HepG2 (cell line): ENCODE measurements at regions not wholly inside any gene's neighbourhood (a gene's known extent, or its start where the extent isn't known, plus 50 kb on each side); places are given as distances from the start of the nearest gene placed in this dataset.

ENCODE experiments used
- ATAC-seq: fragments of 200-7000 bp; cut with Tn5 transposase; 3 replicates; pipeline ENCODE4 v1.9.1; 2020; ENCODE audit warnings: mild to moderate bottlenecking, moderate library complexity
- BruUV-seq: library from RNA; stranded (reverse); fragments of 400-500 nt; replicated peaks from 2 replicates; lab custom pipeline; 2021; lab: Mats Ljungman, UMichigan
- CTCF ChIA-PET: fragments of 300-600 bp; formaldehyde crosslinking; extraction: SDS; loops from one replicate; lab custom pipeline; 2021; ENCODE audit warnings: low total read pairs, inconsistent platforms, low intra/inter-chr PET ratio; lab: Yijun Ruan, JAX
- POLR2A ChIA-PET: fragments of 350-600 bp; sonication (Branson Sonifier 250); formaldehyde crosslinking; loops from one replicate; lab custom pipeline; 2020; ENCODE audit warnings: antibody characterized with exemption, inconsistent platforms; lab: Yijun Ruan, JAX
- DNase-seq: peaks from one replicate; pipeline ENCODE4 v3.0.0-alpha.2; 2015; ENCODE audit warnings: low spot score
- FAIRE-seq: peaks from 3 replicates; lab custom pipeline; 2011; peaks lifted over from hg19 to GRCh38; lab: Jason Lieb, UNC
- H2AFZ ChIP-seq: one replicate; pipeline ENCODE4 v1.6.1; 2011; ENCODE audit warnings: low read length, inconsistent platforms
- H3K27ac ChIP-seq: fragments of 300-600 bp; 3 replicates; pipeline ENCODE4 v1.8.0; 2011; ENCODE audit warnings: mixed run types, mild to moderate bottlenecking, mixed read lengths, low read length, inconsistent platforms; ENCODE audit not compliant: insufficient read depth; ENCODE audit errors: extremely low read length
- H3K27me3 ChIP-seq, 2 experiments: fragments of 200-600 bp in 1 of 2; 2 replicates in 1 of 2; 3 replicates in 1 of 2; pipeline versions ENCODE4 v1.6.0 to v1.8.0; 2011; ENCODE audit warnings: low read length in 2 of 2, mild to moderate bottlenecking in 2 of 2, moderate library complexity in 2 of 2, inconsistent platforms in 1 of 2; ENCODE audit not compliant: insufficient read depth in 2 of 2, control insufficient read depth in 1 of 2
- H3K36me3 ChIP-seq, 2 experiments: fragments of 200-600 bp in 1 of 2; replicated peaks in 1 of 2; 2 replicates in 1 of 2; 3 replicates in 1 of 2; pipeline versions ENCODE4 v1.5.1 to v1.8.0; 2011; ENCODE audit warnings: low read length in 2 of 2, inconsistent platforms in 1 of 2; ENCODE audit not compliant: insufficient read depth in 2 of 2, control insufficient read depth in 1 of 2
- H3K4me1 ChIP-seq: 2 replicates; pipeline ENCODE4 v1.5.1; 2012; ENCODE audit warnings: low read length, inconsistent platforms; ENCODE audit not compliant: insufficient read depth
- H3K4me2 ChIP-seq: 2 replicates; pipeline ENCODE4 v1.6.0; 2011; ENCODE audit warnings: low read depth, low read length, inconsistent platforms
- H3K4me3 ChIP-seq, 3 experiments: fragments of 200-600 bp in 1 of 3; sonication (generic), shearing (Covaris generic) in 1 of 3; replicated peaks in 1 of 3; 2 replicates each; pipeline ENCODE4 v1.5.1; 2011 to 2016; ENCODE audit warnings: low read length in 3 of 3, inconsistent platforms in 2 of 3, low read depth in 2 of 3, mild to moderate bottlenecking in 2 of 3, control low read depth in 1 of 3, mixed read lengths in 1 of 3; ENCODE audit not compliant: insufficient read depth in 1 of 3
- H3K79me2 ChIP-seq: one replicate; pipeline ENCODE4 v1.6.1; 2011; ENCODE audit warnings: low read length, inconsistent platforms; ENCODE audit not compliant: insufficient read depth
- H3K9ac ChIP-seq: 2 replicates; pipeline ENCODE4 v1.6.0; 2011; ENCODE audit warnings: mild to moderate bottlenecking, low read depth, low read length, inconsistent platforms; ENCODE audit not compliant: insufficient read depth
- H3K9me3 ChIP-seq: 2 replicates; pipeline ENCODE4 v1.5.1; 2012; ENCODE audit warnings: mild to moderate bottlenecking, low read length
- H4K20me1 ChIP-seq: 2 replicates; pipeline ENCODE4 v1.6.0; 2011; ENCODE audit warnings: inconsistent platforms, mild to moderate bottlenecking, low read length, moderate library complexity; ENCODE audit not compliant: insufficient read depth
- ATF3 ChIP-seq: sonication (generic); formaldehyde crosslinking; IDR thresholded peaks from 2 replicates; pipeline ENCODE4 v1.4.0; 2020; ENCODE audit warnings: missing genetic modification reagents
- HOXA3 ChIP-seq: sonication (generic); formaldehyde crosslinking; IDR thresholded peaks from 2 replicates; pipeline ENCODE4 v1.5.0; 2020; ENCODE audit warnings: missing genetic modification reagents
- KAT8 ChIP-seq: IDR thresholded peaks from 2 replicates; pipeline ENCODE4 v1.6.1; 2016; ENCODE audit warnings: missing genetic modification reagents, missing compliant biosample characterization
- MLXIP ChIP-seq: sonication (generic); formaldehyde crosslinking; IDR thresholded peaks from 2 replicates; pipeline ENCODE4 v1.9.0; 2021; ENCODE audit warnings: missing genetic modification reagents, borderline replicate concordance
- MTA3 ChIP-seq: sonication (generic); formaldehyde crosslinking; IDR thresholded peaks from 2 replicates; pipeline ENCODE4 v1.4.0; 2020; ENCODE audit warnings: missing genetic modification reagents
- PCBP2 ChIP-seq: fragments of 200-400 bp; formaldehyde crosslinking; optimal IDR thresholded peaks from 2 replicates; pipeline ENCODE3; 2018; ENCODE audit warnings: low read length, low read depth; ENCODE audit not compliant: poor library complexity, severe bottlenecking
- SIX4 ChIP-seq: sonication (generic); formaldehyde crosslinking; IDR thresholded peaks from 2 replicates; pipeline ENCODE4 v1.4.0; 2020; ENCODE audit warnings: missing genetic modification reagents
- STAT5B ChIP-seq: sonication (generic); formaldehyde crosslinking; IDR thresholded peaks from 2 replicates; pipeline ENCODE4 v1.4.0; 2020; ENCODE audit warnings: missing genetic modification reagents
- TFDP2 ChIP-seq: sonication (generic); formaldehyde crosslinking; IDR thresholded peaks from 2 replicates; pipeline ENCODE4 v1.4.0; 2020; ENCODE audit warnings: missing genetic modification reagents
- ZFP62 ChIP-seq: sonication (generic); formaldehyde crosslinking; IDR thresholded peaks from 2 replicates; pipeline ENCODE4 v1.4.0; 2020; ENCODE audit warnings: missing genetic modification reagents
- ZNF17 ChIP-seq: sonication (generic); formaldehyde crosslinking; IDR thresholded peaks from 2 replicates; pipeline ENCODE4 v1.5.0; 2020; ENCODE audit warnings: mild to moderate bottlenecking, missing genetic modification reagents
- ZNF281 ChIP-seq: sonication (generic); formaldehyde crosslinking; IDR thresholded peaks from 2 replicates; pipeline ENCODE4 v1.4.0; 2020; ENCODE audit warnings: missing genetic modification reagents, borderline replicate concordance
- ZNF292 ChIP-seq: sonication (generic); formaldehyde crosslinking; IDR thresholded peaks from 2 replicates; pipeline ENCODE4 v1.8.1; 2022; ENCODE audit warnings: mild to moderate bottlenecking, low read depth, missing genetic modification reagents, borderline replicate concordance
- ZNF414 ChIP-seq: sonication (generic); formaldehyde crosslinking; IDR thresholded peaks from 2 replicates; pipeline ENCODE4 v1.5.0; 2020; ENCODE audit warnings: missing genetic modification reagents
- ZNF44 ChIP-seq: sonication (generic); formaldehyde crosslinking; IDR thresholded peaks from 2 replicates; pipeline ENCODE4 v1.5.1; 2020; ENCODE audit warnings: mild to moderate bottlenecking, missing genetic modification reagents
- ZNF747 ChIP-seq: sonication (generic); formaldehyde crosslinking; IDR thresholded peaks from 2 replicates; pipeline ENCODE4 v1.8.1; 2023; ENCODE audit warnings: missing genetic modification reagents, mild to moderate bottlenecking, borderline replicate concordance
- WGBS: methylation state at CpG from one replicate; pipeline ENCODE4 v1.1.6; 2017; ENCODE audit warnings: low lambda C conversion rate; 5-methylcytosine and 5-hydroxymethylcytosine counted together
- in situ Hi-C: cut with HindIII; loops from 2 replicates; pipeline ENCODE4 v1.10.0; 2017; ENCODE audit warnings: low pct_unique_long_range_greater_than_20kb; ENCODE audit not compliant: extremely low pct_ligation_motif_present
- intact Hi-C: fragments of 100-400 bp; cut with micrococcal nuclease; formaldehyde crosslinking; loops from one replicate; pipeline ENCODE4 v1.10.0; 2022; ENCODE audit not compliant: unreplicated experiment

GRCh38 chr10:10490581-10490980 is 527.1 kb upstream of the CELF2 start (continued):
- TF ChIP-seq ZNF281 (CRISPR knock-in tag): no peak
- no peak for TF ChIP-seq PCBP2
- no peak for TF ChIP-seq ZNF17 (CRISPR knock-in tag)
- no peak for TF ChIP-seq ZNF292 (CRISPR knock-in tag)
- TF ChIP-seq MTA3: no peak
- TF ChIP-seq ZFP62 (CRISPR knock-in tag): no peak
- TF ChIP-seq ATF3 (CRISPR knock-in tag): no peak
- TF ChIP-seq STAT5B (CRISPR knock-in tag): no peak
- no peak for TF ChIP-seq KAT8

- intact Hi-C loops: no loop called here
- no peak for FAIRE-seq
- Histone ChIP-seq H3K9me3 (peaks cover 85% of the 10 kb centered on the region), H3K4me1 (no peaks in the 10 kb centered on the region), H3K4me3 (no peak overlapping the region), H3K36me3 (no peaks in the 10 kb centered on the region), H3K9ac (no peak overlapping the region), H3K4me2 (no peak overlapping the region), H3K79me2 (no peaks in the 10 kb centered on the region), H4K20me1 (no peaks in the 10 kb centered on the region), H2AFZ (no peak overlapping the region), H3K27ac (no peak overlapping the region), H3K27me3 (no peaks in the 10 kb centered on the region)
- DNase-seq: no peak
- WGBS: 0% methylated on average over 3 of the region's 3 CpGs
- ATAC-seq: no peak
- BruUV-seq: no TSS peak
- POLR2A ChIA-PET: no interaction called here
- CTCF ChIA-PET: no interaction called here
- in situ Hi-C loops: no loop called here
- TF ChIP-seq HOXA3 (CRISPR knock-in tag) (no peak), ZNF747 (no peak), TFDP2 (CRISPR knock-in tag) (no peak), MLXIP (CRISPR knock-in tag) (no peak), ZNF414 (CRISPR knock-in tag) (no peak), ZNF44 (CRISPR knock-in tag) (no peak), SIX4 (CRISPR knock-in tag) (no peak)
Observed at GRCh38 chr10:10492420-10492819, 525.3 kb upstream of the CELF2 start.
